Heart right ventricle (tissue), 16 donors: ENCODE measurements at regions not wholly inside any gene's neighbourhood (a gene's known extent, or its start where the extent isn't known, plus 50 kb on each side); places are given as distances from the start of the nearest gene placed in this dataset.

Source experiments
- ATAC-seq, 8 donors: fragments of 200-7000 bp; cut with Tn5 transposase; one replicate each; pipeline ENCODE4 v1.9.1; 2020; ENCODE audit warnings: mild to moderate bottlenecking in 8 of 8, moderate library complexity in 8 of 8, moderate number of reproducible peaks in 1 of 8
- DNase-seq, 2 donors: peaks; one replicate each; pipeline ENCODE4 v3.0.0-alpha.2; 2020
- H3K27ac ChIP-seq, 10 donors: fragments of 200-600 bp; sonication (generic) in 2 of 10; one replicate each; pipeline versions ENCODE4 v1.5.0 to v1.8.0; 2020 to 2022; ENCODE audit warnings: mild to moderate bottlenecking in 3 of 10
- H3K27me3 ChIP-seq, 7 donors: fragments of 200-600 bp; one replicate each; pipeline ENCODE4 v1.8.0; 2021 to 2022; ENCODE audit warnings: mild to moderate bottlenecking in 2 of 7
- H3K36me3 ChIP-seq, 9 donors: fragments of 200-600 bp; sonication (generic) in 1 of 9; one replicate each; pipeline versions ENCODE4 v1.5.0 to v1.8.0; 2020 to 2022; ENCODE audit warnings: mild to moderate bottlenecking in 2 of 9
- H3K4me1 ChIP-seq, 9 donors: fragments of 200-600 bp; sonication (generic) in 1 of 9; one replicate each; pipeline versions ENCODE4 v1.5.0 to v1.8.0; 2020 to 2022; ENCODE audit warnings: mild to moderate bottlenecking in 4 of 9
- H3K4me3 ChIP-seq, 10 donors: fragments of 200-600 bp; sonication (generic) in 2 of 10; one replicate each; pipeline versions ENCODE4 v1.5.0 to v1.8.0; 2020 to 2022; ENCODE audit warnings: mild to moderate bottlenecking in 7 of 10, moderate library complexity in 2 of 10
- H3K9me3 ChIP-seq, 11 donors: fragments of 200-600 bp in 10 of 11; sonication (generic) in 2 of 11; one replicate each; pipeline versions ENCODE4 v1.5.0 to v1.8.0; 2013 to 2022; ENCODE audit warnings: mild to moderate bottlenecking in 2 of 11, control low read depth in 1 of 11, moderate library complexity in 1 of 11
- WGBS, 2 donors: extraction: QIAGEN DNeasy Blood & Tissue Kit; methylation state at CpG; one replicate each; pipeline ENCODE4 v1.1.7; 2013; ENCODE audit warnings: inconsistent platforms in 1 of 2; 5-methylcytosine and 5-hydroxymethylcytosine counted together
- intact Hi-C, 10 donors: fragments of 100-400 bp; cut with DNase I; formaldehyde crosslinking; loops; one replicate each; pipeline versions ENCODE4 v1.11.1 to v1.14.2; 2022
- TF ChIP-seq, protein P1 (sequence below), 9 donors: fragments of 200-600 bp; sonication (generic) in 2 of 9; IDR thresholded peaks; one replicate each; pipeline versions ENCODE4 v1.5.0 to v1.8.0; 2021 to 2022; ENCODE audit warnings: antibody characterized with exemption in 9 of 9, mild to moderate bottlenecking in 5 of 9, moderate library complexity in 1 of 9
- donor health status: Arrhythmogenic right ventricular cardiomyopathy.
- donor health status: ischemic (EF 13 %, LVEDD 7.1; RV severe dilation, severe dysfunction).
- donor health status: healthy with polysubstance abuse.
- donor health status: DM: no; HTN: yes; CAD: no.
- donor health status: DM: no; HTN: no; CAD: no.
- donor health status: ischemic (EF 25% LVEDD 6.9; RV normal size, moderate dysfunction).
- donor health status: ischemic (EF 25% LVEDD 5.7; RV mildly dilated, moderate dysfunction).
- donor health status: healthy.
- donor health status: DM: yes; HTN: yes; CAD: no.
- donor health status: Ischemic cardiomyopathy.
- donor health status: ischemic (EF 35%, LVEDD 5.7; RV mildly dilated, moderate dysfunction).
- donor health status: nonischemic (EF 11% LVEDD 7.7; RV severe dilation, severe dysfunction).
- donor health status: DM: yes; HTN: yes; CAD: no.
- donor health status: PGD.
- donor health status: ischemic (EF 29% LVEDD 5.4; RV normal size, mild dysfunction).
- donor health status: nonischemic (EF 23%, LVEDD 6.1; RV moderate dilation, normal function).

DNA sequence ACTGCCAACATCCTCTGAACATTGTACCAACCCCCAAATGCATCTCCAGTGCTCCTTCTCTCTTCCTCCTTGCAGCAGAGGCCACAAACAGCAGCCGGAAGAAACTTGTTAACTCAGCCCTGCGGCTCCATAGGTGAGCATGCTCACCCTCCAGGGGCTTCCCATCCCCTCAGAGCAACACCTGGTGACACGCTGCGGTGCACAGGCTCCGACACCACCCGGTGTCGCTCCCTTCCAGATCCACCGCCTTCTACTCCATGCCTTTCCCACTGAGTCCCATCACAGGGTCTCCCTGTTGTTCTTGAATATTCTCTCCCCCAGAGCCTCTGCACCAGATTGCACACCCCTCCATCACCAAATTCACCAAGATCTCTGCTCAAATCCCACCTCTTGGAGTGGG lies 171.5 kb upstream of the FHL2 start:
- Histone ChIP-seq H3K36me3 (no peaks in the 10 kb centered on the region), H3K4me1 (peaks cover 0 to 13% (median 7%) of the 10 kb centered on the region in 9 donors), H3K4me3 (no peak overlapping the region), H3K9me3 (no peaks in the 10 kb centered on the region), H3K27ac (no peak overlapping the region), H3K27me3 (peaks cover 0 to 17% (median 8%) of the 10 kb centered on the region in 7 donors)
- intact Hi-C loops, result loop anchor here in 7 of 10 donors (10.0 kb wide), 7 partner anchors 164 to 514 kb away; partner anchors contain the start of gene NCK2 (in 2 of the 7)
- TF ChIP-seq, protein P1, sequence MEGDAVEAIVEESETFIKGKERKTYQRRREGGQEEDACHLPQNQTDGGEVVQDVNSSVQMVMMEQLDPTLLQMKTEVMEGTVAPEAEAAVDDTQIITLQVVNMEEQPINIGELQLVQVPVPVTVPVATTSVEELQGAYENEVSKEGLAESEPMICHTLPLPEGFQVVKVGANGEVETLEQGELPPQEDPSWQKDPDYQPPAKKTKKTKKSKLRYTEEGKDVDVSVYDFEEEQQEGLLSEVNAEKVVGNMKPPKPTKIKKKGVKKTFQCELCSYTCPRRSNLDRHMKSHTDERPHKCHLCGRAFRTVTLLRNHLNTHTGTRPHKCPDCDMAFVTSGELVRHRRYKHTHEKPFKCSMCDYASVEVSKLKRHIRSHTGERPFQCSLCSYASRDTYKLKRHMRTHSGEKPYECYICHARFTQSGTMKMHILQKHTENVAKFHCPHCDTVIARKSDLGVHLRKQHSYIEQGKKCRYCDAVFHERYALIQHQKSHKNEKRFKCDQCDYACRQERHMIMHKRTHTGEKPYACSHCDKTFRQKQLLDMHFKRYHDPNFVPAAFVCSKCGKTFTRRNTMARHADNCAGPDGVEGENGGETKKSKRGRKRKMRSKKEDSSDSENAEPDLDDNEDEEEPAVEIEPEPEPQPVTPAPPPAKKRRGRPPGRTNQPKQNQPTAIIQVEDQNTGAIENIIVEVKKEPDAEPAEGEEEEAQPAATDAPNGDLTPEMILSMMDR (IDR thresholded peaks at IDR 0.05), result no peak
- DNase-seq (no peak), ATAC-seq (no peak)
- WGBS, 2 donors, result 89 to 95% methylated on average over 8 of the region's 8 CpGs

DNA sequence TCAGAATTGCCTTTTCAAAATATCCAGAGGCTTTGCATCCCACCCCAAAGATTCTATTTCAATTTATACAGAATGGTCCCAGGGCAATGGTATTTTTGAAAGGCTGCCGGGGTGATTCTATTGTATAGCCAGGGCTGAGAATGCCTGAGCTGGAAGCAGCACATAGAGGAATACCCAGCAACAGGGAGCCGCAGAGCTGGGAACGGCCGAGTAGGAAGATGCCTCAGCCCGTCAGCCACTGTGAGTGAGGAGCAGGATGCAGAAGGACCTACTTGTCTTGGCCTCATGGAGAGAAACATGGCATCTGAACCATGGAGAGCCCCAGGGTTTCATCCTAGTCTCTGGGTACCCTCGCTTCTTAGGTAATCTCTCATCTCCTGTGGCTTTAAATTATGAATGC lies 170.8 kb upstream of the FHL2 start:
- Histone ChIP-seq H3K4me3 (no peak overlapping the region), H3K9me3 (no peaks in the 10 kb centered on the region), H3K27me3 (peaks cover 0 to 17% (median 8%) of the 10 kb centered on the region in 7 donors), H3K27ac (no peak overlapping the region), H3K4me1 (peaks cover 0 to 12% (median 7%) of the 10 kb centered on the region in 9 donors), H3K36me3 (no peaks in the 10 kb centered on the region)
- DNase-seq, result no peak
- TF ChIP-seq, protein P1 (IDR thresholded peaks at IDR 0.05), result no peak
- WGBS, 2 donors, result 81 to 93% methylated on average over 6 of the region's 6 CpGs
- intact Hi-C loops, result loop anchor here in 7 of 10 donors (10.0 kb wide), 7 partner anchors 165 to 515 kb away; partner anchors contain the start of gene NCK2 (in 2 of the 7)
- ATAC-seq, result no peak

DNA sequence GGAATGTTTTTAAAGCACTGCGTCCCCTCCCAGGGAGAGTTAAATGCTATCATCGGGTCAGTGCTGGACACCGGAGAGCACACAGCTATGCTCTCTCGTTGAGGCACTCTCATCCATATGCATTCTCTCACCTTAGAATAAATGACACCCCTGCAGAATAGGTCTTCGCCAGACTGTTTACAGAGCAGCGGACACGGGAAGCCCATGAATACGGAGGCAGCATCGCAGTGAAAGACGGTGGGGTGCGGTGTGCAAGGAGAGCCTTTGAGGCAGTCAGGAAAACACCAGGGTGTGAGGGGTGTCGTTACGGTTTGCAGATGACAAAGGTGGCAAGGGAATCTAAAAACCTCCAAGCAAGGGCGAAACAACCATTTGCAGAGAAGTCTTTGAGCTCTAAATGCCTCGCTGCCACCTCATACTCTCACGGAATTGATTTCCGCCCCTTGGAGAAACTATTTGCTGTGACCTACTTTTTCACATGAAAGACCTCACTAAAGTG lies 169.2 kb upstream of the FHL2 start:
- ATAC-seq, result no peak
- Histone ChIP-seq H3K4me1 (peaks cover 0 to 4% (median 0%) of the 10 kb centered on the region in 9 donors), H3K27me3 (peaks cover 0 to 17% (median 8%) of the 10 kb centered on the region in 7 donors), H3K4me3 (no peak overlapping the region), H3K27ac (no peak overlapping the region), H3K36me3 (no peaks in the 10 kb centered on the region), H3K9me3 (no peaks in the 10 kb centered on the region)
- no peak for DNase-seq
- 59 to 61% methylated on average over 17 of the region's 17 CpGs for WGBS, 2 donors
- intact Hi-C loops, result no loop called here
- TF ChIP-seq, protein P1 (IDR thresholded peaks at IDR 0.05), result no peak

DNA sequence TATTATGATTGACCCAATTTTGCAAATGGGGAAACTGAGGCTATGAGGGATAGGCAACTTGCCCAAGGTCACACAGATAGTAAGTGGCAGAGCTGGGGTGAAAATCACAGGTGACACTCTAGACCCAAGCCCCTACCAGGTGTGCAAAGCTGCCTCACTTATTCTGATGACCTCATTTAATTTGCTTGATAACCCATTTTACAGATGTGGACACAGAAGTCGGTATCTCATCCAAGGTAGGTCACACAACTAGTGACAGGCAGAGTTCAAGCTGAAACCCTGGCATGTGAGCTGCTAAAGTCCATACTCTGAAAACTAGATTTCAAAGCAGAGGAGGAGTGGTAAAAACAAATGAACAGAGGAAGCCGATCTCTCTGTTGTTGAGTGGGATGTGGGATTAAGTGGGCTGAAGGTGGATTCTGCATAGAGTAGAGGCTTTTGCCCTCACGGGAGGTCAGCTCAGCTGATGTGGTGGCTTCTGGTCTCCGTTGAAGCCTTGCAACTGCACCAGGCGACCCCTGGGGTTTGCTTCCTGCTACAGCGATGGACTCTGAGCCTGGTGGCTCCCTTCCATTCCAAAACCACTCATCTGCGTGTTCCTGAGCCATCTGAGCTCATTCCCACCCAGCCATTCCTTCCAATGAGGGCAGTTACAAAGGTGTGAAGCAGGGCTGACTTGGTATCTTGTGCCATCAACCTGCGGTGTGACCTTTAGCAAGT lies 164.3 kb upstream of the FHL2 start:
- Histone ChIP-seq H3K4me1 (peaks cover 0 to 7% (median 0%) of the 10 kb centered on the region in 9 donors), H3K27me3 (peaks cover 0 to 10% (median 4%) of the 10 kb centered on the region in 7 donors), H3K4me3 (no peak overlapping the region), H3K36me3 (no peaks in the 10 kb centered on the region), H3K27ac (no peak overlapping the region), H3K9me3 (no peaks in the 10 kb centered on the region)
- TF ChIP-seq, protein P1 (IDR thresholded peaks at IDR 0.05), result no peak
- intact Hi-C loops, result no loop called here
- ATAC-seq (no peak), DNase-seq (no peak)
- WGBS, 2 donors, result 75 to 77% methylated on average over 8 of the region's 8 CpGs
